ENCODE measurements at regions not wholly inside any gene's neighbourhood (a gene's known extent, or its start where the extent isn't known, plus 50 kb on each side); places are given as distances from the start of the nearest gene placed in this dataset.

DNA sequence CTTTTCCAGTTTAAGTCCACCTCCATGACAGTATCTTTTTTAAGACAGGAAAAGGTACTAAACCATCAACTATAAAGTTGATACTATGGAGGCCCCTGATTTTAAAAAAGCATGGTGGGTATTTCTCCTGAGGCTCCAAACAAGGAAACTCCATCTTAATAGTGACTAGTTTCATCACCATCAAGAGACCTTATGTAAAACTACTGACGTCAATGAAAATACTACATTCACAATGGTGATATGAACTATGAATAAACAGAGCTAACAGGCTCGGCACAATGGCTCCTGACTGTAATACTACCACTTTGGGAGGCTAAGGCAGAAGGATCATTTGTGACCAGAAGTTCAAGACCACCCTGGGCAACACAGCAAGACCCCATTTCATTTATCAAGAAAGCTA is 162.7 kb downstream of the KLF12 start:
- no peak overlapping the region for H3K4me3 ChIP-seq (ENCODE audit: low read depth, low read length)
- TF ChIP-seq, protein P1, sequence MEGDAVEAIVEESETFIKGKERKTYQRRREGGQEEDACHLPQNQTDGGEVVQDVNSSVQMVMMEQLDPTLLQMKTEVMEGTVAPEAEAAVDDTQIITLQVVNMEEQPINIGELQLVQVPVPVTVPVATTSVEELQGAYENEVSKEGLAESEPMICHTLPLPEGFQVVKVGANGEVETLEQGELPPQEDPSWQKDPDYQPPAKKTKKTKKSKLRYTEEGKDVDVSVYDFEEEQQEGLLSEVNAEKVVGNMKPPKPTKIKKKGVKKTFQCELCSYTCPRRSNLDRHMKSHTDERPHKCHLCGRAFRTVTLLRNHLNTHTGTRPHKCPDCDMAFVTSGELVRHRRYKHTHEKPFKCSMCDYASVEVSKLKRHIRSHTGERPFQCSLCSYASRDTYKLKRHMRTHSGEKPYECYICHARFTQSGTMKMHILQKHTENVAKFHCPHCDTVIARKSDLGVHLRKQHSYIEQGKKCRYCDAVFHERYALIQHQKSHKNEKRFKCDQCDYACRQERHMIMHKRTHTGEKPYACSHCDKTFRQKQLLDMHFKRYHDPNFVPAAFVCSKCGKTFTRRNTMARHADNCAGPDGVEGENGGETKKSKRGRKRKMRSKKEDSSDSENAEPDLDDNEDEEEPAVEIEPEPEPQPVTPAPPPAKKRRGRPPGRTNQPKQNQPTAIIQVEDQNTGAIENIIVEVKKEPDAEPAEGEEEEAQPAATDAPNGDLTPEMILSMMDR (IDR thresholded peaks at IDR 0.05; ENCODE audit: insufficient read depth, low read length, missing control alignments): no peak
- POLR2A ChIA-PET: no interaction called here
- no peak for DNase-seq (ENCODE audit: low read depth, low spot score)
- CTCF ChIA-PET: no interaction called here

DNA sequence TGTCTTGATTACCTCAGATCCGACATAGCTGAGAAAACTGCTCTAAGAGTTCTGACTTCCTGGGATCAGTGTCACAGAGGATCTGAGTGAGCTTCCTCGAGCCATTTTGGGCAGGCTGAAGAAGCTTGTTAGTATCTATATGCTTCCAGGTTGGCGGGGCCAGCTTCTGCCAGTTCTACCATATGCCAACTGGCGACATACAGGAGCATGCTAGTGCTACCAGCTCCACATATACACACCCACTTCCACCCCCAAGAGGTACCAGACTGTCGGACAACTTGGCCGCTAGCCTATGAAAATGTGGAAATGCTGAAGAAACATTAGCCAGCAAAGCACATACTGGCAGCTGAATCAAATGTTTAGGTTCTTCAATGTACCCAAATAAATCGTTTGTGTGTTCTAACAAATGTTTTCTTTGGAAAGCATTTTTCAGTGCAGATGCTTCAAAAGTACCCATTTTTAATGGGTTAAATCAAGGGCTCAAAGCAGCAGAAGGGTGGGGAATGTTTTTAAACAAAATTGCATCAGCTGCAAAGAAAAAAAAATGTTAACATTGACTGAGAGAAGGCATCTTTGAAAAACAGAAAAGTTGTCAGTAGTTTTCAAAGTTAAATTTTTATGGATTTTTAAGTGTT is 163.7 kb downstream of the KLF12 start:
- H3K4me3 ChIP-seq (ENCODE audit: low read depth, low read length): no peak overlapping the region
- no peak for DNase-seq (ENCODE audit: low read depth, low spot score)
- POLR2A ChIA-PET: no interaction called here
- CTCF ChIA-PET: no interaction called here
- TF ChIP-seq, protein P1 (IDR thresholded peaks at IDR 0.05; ENCODE audit: insufficient read depth, low read length, missing control alignments): no peak

DNA sequence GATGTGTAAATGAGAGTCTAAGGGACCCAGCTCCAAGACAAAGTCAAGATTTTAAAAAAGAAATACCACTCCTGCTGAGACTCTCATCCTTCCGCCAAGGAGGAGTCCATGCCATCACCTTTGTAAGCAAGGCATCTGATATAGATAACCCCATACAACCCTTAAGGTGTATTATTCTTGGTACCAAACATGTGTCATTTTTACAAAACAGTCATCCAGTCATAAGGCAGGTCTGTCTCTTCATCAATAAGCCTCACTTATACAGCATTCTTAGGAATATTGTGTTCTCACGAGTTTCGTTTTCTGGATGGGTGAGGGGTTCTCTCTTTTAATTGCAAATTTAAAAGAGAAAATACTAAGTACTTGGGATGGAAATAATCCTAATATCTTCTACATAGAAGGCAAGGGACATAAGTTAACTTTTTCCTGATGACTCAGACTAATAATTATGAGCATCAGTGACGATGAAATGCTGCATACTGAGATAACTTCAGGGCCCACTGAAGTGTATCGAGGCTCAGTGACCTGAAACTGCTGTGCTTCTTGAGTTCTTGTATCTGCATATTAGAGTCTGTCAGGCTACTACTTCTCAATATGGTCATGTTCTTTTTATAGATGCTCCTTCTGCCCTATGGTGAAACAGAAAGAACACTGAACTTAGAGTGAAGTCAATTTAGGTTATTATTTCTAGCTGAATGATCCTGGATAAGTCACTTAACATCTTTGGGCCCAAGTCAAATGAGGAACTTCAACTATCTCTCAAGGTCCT is 166.6 kb downstream of the KLF12 start:
- CTCF ChIA-PET: no interaction called here
- DNase-seq (ENCODE audit: low read depth, low spot score): no peak

DNA sequence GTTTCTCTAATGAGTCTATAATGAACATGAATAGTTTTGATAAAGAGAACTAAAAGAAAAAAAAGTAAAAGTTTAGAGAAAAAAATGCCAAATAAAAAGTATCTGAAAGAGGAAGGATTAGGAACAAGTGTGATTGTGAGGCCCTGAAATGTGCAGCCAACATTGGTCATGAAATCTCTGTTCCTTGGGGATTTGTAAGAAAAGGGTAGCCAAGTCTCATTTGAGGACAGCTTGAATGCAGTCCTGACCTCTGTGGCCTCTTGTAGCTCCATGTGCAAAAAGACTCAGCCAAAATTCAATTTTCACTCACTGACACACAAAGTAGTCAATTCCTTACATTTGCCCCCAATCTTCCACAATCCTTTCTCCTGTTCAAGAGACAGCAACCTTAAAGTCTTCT is 167.9 kb downstream of the KLF12 start:
- no peak for DNase-seq (ENCODE audit: low read depth, low spot score)
- no peak overlapping the region for H3K4me3 ChIP-seq (ENCODE audit: low read depth, low read length)
- POLR2A ChIA-PET: no interaction called here
- TF ChIP-seq, protein P1 (IDR thresholded peaks at IDR 0.05; ENCODE audit: insufficient read depth, low read length, missing control alignments): no peak
- CTCF ChIA-PET: no interaction called here

More for the DNA sequence above, 166.6 kb downstream of the KLF12 start:
- POLR2A ChIA-PET: no interaction called here
- TF ChIP-seq, protein P1 (IDR thresholded peaks at IDR 0.05; ENCODE audit: insufficient read depth, low read length, missing control alignments): no peak
- H3K4me3 ChIP-seq (ENCODE audit: low read depth, low read length): no peak overlapping the region

DNA sequence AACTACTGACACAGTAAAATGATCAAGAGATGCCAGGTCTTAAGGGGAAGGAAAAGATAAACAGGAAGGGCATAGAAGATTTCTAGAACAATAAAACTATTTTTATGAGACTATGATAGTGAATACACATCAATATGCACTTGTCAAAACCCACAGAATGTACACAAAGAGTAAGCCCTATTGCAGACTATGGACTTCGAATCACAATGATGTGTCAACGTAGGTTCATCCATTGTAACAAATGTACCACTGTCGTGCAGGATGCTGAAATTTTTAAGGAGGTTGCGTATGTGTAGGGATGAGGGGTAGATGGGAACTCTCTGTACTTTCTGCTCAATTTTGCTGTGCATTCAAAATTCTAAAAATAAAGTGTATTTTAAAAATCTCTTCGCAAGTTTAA is 171.9 kb downstream of the KLF12 start:
- no peak for DNase-seq (ENCODE audit: low read depth, low spot score)
- POLR2A ChIA-PET: no interaction called here
- TF ChIP-seq, protein P1 (IDR thresholded peaks at IDR 0.05; ENCODE audit: insufficient read depth, low read length, missing control alignments): no peak

DNA sequence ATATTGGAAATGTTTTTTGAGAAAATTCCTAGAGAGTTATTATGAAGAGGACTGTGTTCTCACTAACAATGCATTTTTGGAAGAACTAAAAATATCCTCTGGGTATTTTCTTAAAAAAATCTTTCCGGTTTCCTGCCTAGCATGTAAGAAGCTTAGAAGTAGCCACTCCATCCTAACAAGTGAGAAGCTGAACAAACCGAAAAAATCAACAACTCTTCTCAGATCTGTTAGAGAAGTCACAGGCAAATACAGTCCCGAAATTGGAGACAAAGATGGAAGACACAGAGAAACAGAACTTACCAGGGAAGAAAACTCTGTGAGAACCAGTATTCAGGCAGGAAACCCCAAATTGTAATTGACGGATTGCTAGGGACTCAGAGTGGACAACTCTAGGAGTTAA is 173.0 kb downstream of the KLF12 start:
- TF ChIP-seq, protein P1 (IDR thresholded peaks at IDR 0.05; ENCODE audit: insufficient read depth, low read length, missing control alignments): no peak
- H3K4me3 ChIP-seq (ENCODE audit: low read depth, low read length): no peak overlapping the region
- ChIA-PET POLR2A (no interaction called here), CTCF (no interaction called here)
- DNase-seq (ENCODE audit: low read depth, low spot score): no peak

More for the DNA sequence above, 171.9 kb downstream of the KLF12 start:
- CTCF ChIA-PET: no interaction called here
- H3K4me3 ChIP-seq (ENCODE audit: low read depth, low read length): no peak overlapping the region
